Gastrocnemius medialis (tissue), 4 donors: ENCODE measurements at regions not wholly inside any gene's neighbourhood (a gene's known extent, or its start where the extent isn't known, plus 50 kb on each side); places are given as distances from the start of the nearest gene placed in this dataset.

ENCODE experiments used
- POLR2A ChIP-seq, 2 donors: fragments of 450-650 bp; IDR thresholded peaks; one replicate each; pipeline ENCODE4 v1.6.1; 2017; ENCODE audit warnings: antibody characterized with exemption in 2 of 2, mild to moderate bottlenecking in 2 of 2, moderate library complexity in 2 of 2
- TF ChIP-seq, protein P1 (sequence below), 5 experiments: fragments of 450-650 bp in 3 of 5; fragments of 200-600 bp in 2 of 5; sonication (generic) in 2 of 5; IDR thresholded peaks in 4 of 5; conservative IDR thresholded peaks in 1 of 5; 1 replicate in 4 of 5; 2 replicates in 1 of 5; pipeline ENCODE4 v1.5.1; 2016 to 2019; ENCODE audit warnings: antibody characterized with exemption in 5 of 5, mild to moderate bottlenecking in 3 of 5, moderate library complexity in 3 of 5

DNA sequence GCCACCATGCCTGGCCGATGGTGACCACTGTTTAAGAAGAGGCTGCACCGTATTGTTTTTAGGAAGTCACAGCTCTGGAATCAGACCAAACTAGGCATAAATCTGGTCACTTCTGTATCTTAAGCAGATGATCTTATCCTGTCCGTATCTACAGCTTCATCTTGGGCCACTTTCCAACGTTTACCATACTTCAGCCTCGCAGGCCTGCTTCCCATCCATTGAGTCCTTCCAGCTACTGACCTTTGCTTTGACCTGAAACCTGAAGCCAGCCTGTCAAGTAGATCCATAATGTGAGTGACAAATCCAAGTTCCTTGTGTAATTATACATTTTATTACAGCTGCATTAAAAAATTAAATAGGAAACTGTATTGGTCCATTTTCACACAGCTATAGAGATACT is 1033.0 kb downstream of the CDH11 start:
- TF ChIP-seq, protein P1, sequence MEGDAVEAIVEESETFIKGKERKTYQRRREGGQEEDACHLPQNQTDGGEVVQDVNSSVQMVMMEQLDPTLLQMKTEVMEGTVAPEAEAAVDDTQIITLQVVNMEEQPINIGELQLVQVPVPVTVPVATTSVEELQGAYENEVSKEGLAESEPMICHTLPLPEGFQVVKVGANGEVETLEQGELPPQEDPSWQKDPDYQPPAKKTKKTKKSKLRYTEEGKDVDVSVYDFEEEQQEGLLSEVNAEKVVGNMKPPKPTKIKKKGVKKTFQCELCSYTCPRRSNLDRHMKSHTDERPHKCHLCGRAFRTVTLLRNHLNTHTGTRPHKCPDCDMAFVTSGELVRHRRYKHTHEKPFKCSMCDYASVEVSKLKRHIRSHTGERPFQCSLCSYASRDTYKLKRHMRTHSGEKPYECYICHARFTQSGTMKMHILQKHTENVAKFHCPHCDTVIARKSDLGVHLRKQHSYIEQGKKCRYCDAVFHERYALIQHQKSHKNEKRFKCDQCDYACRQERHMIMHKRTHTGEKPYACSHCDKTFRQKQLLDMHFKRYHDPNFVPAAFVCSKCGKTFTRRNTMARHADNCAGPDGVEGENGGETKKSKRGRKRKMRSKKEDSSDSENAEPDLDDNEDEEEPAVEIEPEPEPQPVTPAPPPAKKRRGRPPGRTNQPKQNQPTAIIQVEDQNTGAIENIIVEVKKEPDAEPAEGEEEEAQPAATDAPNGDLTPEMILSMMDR (IDR thresholded peaks at IDR 0.05 in 4 of 5, conservative IDR thresholded peaks at IDR 0.05 in 1 of 5): no peak
- TF ChIP-seq POLR2A (IDR thresholded peaks at IDR 0.05): no peak
